ENCODE measurements at regions not wholly inside any gene's neighbourhood (a gene's known extent, or its start where the extent isn't known, plus 50 kb on each side); places are given as distances from the start of the nearest gene placed in this dataset.

GRCh38 chr1:187091666-187092065, 262.9 kb downstream of the PLA2G4A start:
- peak; percentile 23 for DNase-seq (ENCODE audit: low read depth)

GRCh38 chr1:187092104-187092503, 263.4 kb downstream of the PLA2G4A start:
- DNase-seq (ENCODE audit: low read depth): no peak

GRCh38 chr1:187096689-187097088, 267.9 kb downstream of the PLA2G4A start:
- DNase-seq (ENCODE audit: low read depth): peak; percentile 23

GRCh38 chr1:187110351-187110750, 281.6 kb downstream of the PLA2G4A start:
- DNase-seq (ENCODE audit: low read depth): no peak

- no peak for DNase-seq (ENCODE audit: low read depth)
These were observed 286.0 kb downstream of the PLA2G4A start for GRCh38 chr1:187114792-187115191.

- DNase-seq (ENCODE audit: low read depth): no peak
These were observed 292.9 kb downstream of the PLA2G4A start for GRCh38 chr1:187121661-187122060.

- DNase-seq (ENCODE audit: low read depth): no peak
These were observed 293.8 kb downstream of the PLA2G4A start for GRCh38 chr1:187122566-187122965.

- DNase-seq (ENCODE audit: low read depth): no peak
These were observed 300.4 kb downstream of the PLA2G4A start for GRCh38 chr1:187129132-187129531.

- DNase-seq (ENCODE audit: low read depth): no peak
These were observed 315.0 kb downstream of the PLA2G4A start for GRCh38 chr1:187143783-187144182.

- DNase-seq (ENCODE audit: low read depth): no peak
These were observed 317.6 kb downstream of the PLA2G4A start for GRCh38 chr1:187146388-187146787.

GRCh38 chr1:187151555-187151954, 322.8 kb downstream of the PLA2G4A start:
- DNase-seq (ENCODE audit: low read depth): no peak

- DNase-seq (ENCODE audit: low read depth): no peak
These were observed 324.3 kb downstream of the PLA2G4A start for GRCh38 chr1:187153047-187153446.

- DNase-seq (ENCODE audit: low read depth): peak; percentile 44
These were observed 328.4 kb downstream of the PLA2G4A start for GRCh38 chr1:187157115-187157514.

- DNase-seq (ENCODE audit: low read depth): no peak
These were observed 328.8 kb downstream of the PLA2G4A start for GRCh38 chr1:187157552-187157951.

- no peak for DNase-seq (ENCODE audit: low read depth)
These were observed 338.8 kb downstream of the PLA2G4A start for GRCh38 chr1:187167555-187167954.

GRCh38 chr1:187168297-187168696, 339.5 kb downstream of the PLA2G4A start:
- no peak for DNase-seq (ENCODE audit: low read depth)

- no peak for DNase-seq (ENCODE audit: low read depth)
These were observed 356.6 kb downstream of the PLA2G4A start for GRCh38 chr1:187185389-187185788.

GRCh38 chr1:187197685-187198084, 368.9 kb downstream of the PLA2G4A start:
- DNase-seq (ENCODE audit: low read depth): no peak

GRCh38 chr1:187203257-187203656, 374.5 kb downstream of the PLA2G4A start:
- DNase-seq (ENCODE audit: low read depth): peak; percentile 82

- no peak for DNase-seq (ENCODE audit: low read depth)
These were observed 383.6 kb downstream of the PLA2G4A start for GRCh38 chr1:187212377-187212776.

GRCh38 chr1:187226396-187226795, 397.6 kb downstream of the PLA2G4A start:
- peak; percentile 51 for DNase-seq (ENCODE audit: low read depth)

- no peak for DNase-seq (ENCODE audit: low read depth)
These were observed 400.0 kb downstream of the PLA2G4A start for GRCh38 chr1:187228790-187229189.

GRCh38 chr1:187229496-187229895, 400.7 kb downstream of the PLA2G4A start:
- no peak for DNase-seq (ENCODE audit: low read depth)

GRCh38 chr1:187234706-187235105, 406.0 kb downstream of the PLA2G4A start:
- DNase-seq (ENCODE audit: low read depth): no peak

GRCh38 chr1:187236199-187236598, 407.4 kb downstream of the PLA2G4A start:
- DNase-seq (ENCODE audit: low read depth): no peak

Measured in iris pigment epithelial cell (primary cell).